H1 (cell line): ENCODE measurements at regions not wholly inside any gene's neighbourhood (a gene's known extent, or its start where the extent isn't known, plus 50 kb on each side); places are given as distances from the start of the nearest gene placed in this dataset.

Source experiments
- CTCF ChIA-PET: fragments of 300-600 bp; sonication (Branson Sonifier 250); formaldehyde crosslinking; loops from one replicate; lab custom pipeline; 2021; ENCODE audit not compliant: partially characterized antibody; lab: Charles Lee
- POLR2A ChIA-PET: fragments of 300-600 bp; sonication (Branson Sonifier 250); formaldehyde crosslinking; loops from one replicate; lab custom pipeline; 2021; ENCODE audit warnings: inconsistent platforms; ENCODE audit not compliant: partially characterized antibody; lab: Charles Lee
- DNase-seq, 2 experiments: peaks; one replicate each; pipeline versions ENCODE4 v3.0.0 to v3.0.0-alpha.2; 2010 to 2022; ENCODE audit warnings: low spot score in 2 of 2, low read depth in 1 of 2, mixed read lengths in 1 of 2
- FAIRE-seq: peaks from 2 replicates; lab custom pipeline; 2011; peaks lifted over from hg19 to GRCh38; lab: Jason Lieb, UNC
- H2AFZ ChIP-seq: 2 replicates; pipeline ENCODE4 v1.8.1; 2012; ENCODE audit warnings: low read length, inconsistent platforms
- H2AK5ac ChIP-seq: 2 replicates; pipeline ENCODE4 v1.6.1; 2013; ENCODE audit warnings: low read depth, low read length
- H2BK120ac ChIP-seq: replicated peaks from 2 replicates; pipeline ENCODE3; 2013; ENCODE audit warnings: low read depth, low read length, inconsistent platforms
- H2BK12ac ChIP-seq: 2 replicates; pipeline ENCODE4 v1.6.1; 2013; ENCODE audit warnings: low read depth, low read length
- H2BK15ac ChIP-seq: 2 replicates; pipeline ENCODE4 v1.6.1; 2013; ENCODE audit warnings: low read length
- H2BK20ac ChIP-seq: 2 replicates; pipeline ENCODE4 v1.6.1; 2013; ENCODE audit warnings: low read length
- H2BK5ac ChIP-seq: 2 replicates; pipeline ENCODE4 v1.6.1; 2013; ENCODE audit warnings: low read depth, low read length
- H3K14ac ChIP-seq: 2 replicates; pipeline ENCODE4 v1.6.1; 2013; ENCODE audit warnings: inconsistent platforms; ENCODE audit not compliant: insufficient read length
- H3K18ac ChIP-seq: 2 replicates; pipeline ENCODE4 v1.6.1; 2013; ENCODE audit warnings: low read length; ENCODE audit errors: extremely low read depth
- H3K23ac ChIP-seq: 2 replicates; pipeline ENCODE4 v1.6.1; 2013; ENCODE audit warnings: inconsistent platforms; ENCODE audit not compliant: insufficient read length
- H3K23me2 ChIP-seq: 2 replicates; pipeline ENCODE4 v1.6.1; 2013; ENCODE audit warnings: low read depth, low read length
- H3K27ac ChIP-seq: 2 replicates; pipeline ENCODE4 v1.6.1; 2011; ENCODE audit warnings: low read depth, low read length, inconsistent platforms
- H3K27me3 ChIP-seq, 4 experiments: replicated peaks in 1 of 4; 1 replicate in 1 of 4; 2 replicates in 3 of 4; pipeline versions ENCODE4 v1.6.1 to v1.8.1; 2011 to 2013; ENCODE audit warnings: low read length in 3 of 4, mild to moderate bottlenecking in 3 of 4, inconsistent platforms in 2 of 4, mixed read lengths in 2 of 4, moderate library complexity in 1 of 4; ENCODE audit not compliant: control insufficient read depth in 3 of 4, insufficient read depth in 3 of 4; ENCODE audit errors: extremely low read depth in 1 of 4
- H3K36me3 ChIP-seq, 4 experiments: 2 replicates each; pipeline versions ENCODE4 v1.6.1 to v1.8.1; 2011 to 2013; ENCODE audit warnings: mild to moderate bottlenecking in 4 of 4, low read length in 3 of 4, moderate library complexity in 2 of 4, control low read depth in 1 of 4, inconsistent platforms in 1 of 4; ENCODE audit not compliant: insufficient read depth in 4 of 4, control insufficient read depth in 2 of 4
- H3K4ac ChIP-seq: replicated peaks from 2 replicates; pipeline ENCODE3; 2013; ENCODE audit warnings: low read length, low read depth, mixed read lengths, inconsistent platforms; ENCODE audit not compliant: insufficient read length
- H3K4me1 ChIP-seq, 4 experiments: replicated peaks in 1 of 4; 1 replicate in 1 of 4; 2 replicates in 3 of 4; pipeline versions ENCODE4 v1.6.1 to v1.8.1; 2011 to 2013; ENCODE audit warnings: low read length in 3 of 4, inconsistent platforms in 2 of 4, mixed read lengths in 1 of 4; ENCODE audit not compliant: insufficient read depth in 4 of 4, control insufficient read depth in 3 of 4
- H3K4me2 ChIP-seq, 2 experiments: 2 replicates each; pipeline versions ENCODE4 v1.6.1 to v1.8.1; 2011 to 2013; ENCODE audit warnings: low read depth in 2 of 2, low read length in 2 of 2, control low read depth in 1 of 2, inconsistent platforms in 1 of 2, mild to moderate bottlenecking in 1 of 2; ENCODE audit not compliant: insufficient read depth in 1 of 2
- H3K4me3 ChIP-seq, 4 experiments: fragments of 200-600, 300-600 bp in 1 of 4; sonication (generic), shearing (Covaris generic), sonication (Bioruptor Twin) in 1 of 4; 2 replicates each; pipeline versions ENCODE4 v1.5.1 to v1.8.1; 2011 to 2016; ENCODE audit warnings: low read length in 4 of 4, low read depth in 3 of 4, control low read depth in 2 of 4, inconsistent platforms in 2 of 4, mild to moderate bottlenecking in 2 of 4, mixed read lengths in 1 of 4, moderate library complexity in 1 of 4; ENCODE audit not compliant: insufficient read depth in 2 of 4; ENCODE audit errors: extremely low read depth in 1 of 4
- H3K56ac ChIP-seq: replicated peaks from 2 replicates; pipeline ENCODE3; 2013; ENCODE audit warnings: low read depth, mild to moderate bottlenecking, mixed read lengths, low read length, inconsistent platforms; ENCODE audit not compliant: insufficient read length
- H3K79me1 ChIP-seq: 2 replicates; pipeline ENCODE4 v1.6.1; 2013; ENCODE audit warnings: low read depth, low read length, control low read depth
- H3K79me2 ChIP-seq, 2 experiments: 2 replicates each; pipeline versions ENCODE4 v1.6.1 to v1.8.1; 2012 to 2013; ENCODE audit warnings: low read length in 2 of 2, mild to moderate bottlenecking in 2 of 2, inconsistent platforms in 1 of 2; ENCODE audit not compliant: insufficient read depth in 2 of 2, control insufficient read depth in 1 of 2
- H3K9ac ChIP-seq, 4 experiments: replicated peaks in 1 of 4; 1 replicate in 1 of 4; 2 replicates in 3 of 4; pipeline versions ENCODE4 v1.6.1 to v1.8.1; 2011 to 2013; ENCODE audit warnings: low read depth in 3 of 4, low read length in 3 of 4, control low read depth in 2 of 4, mild to moderate bottlenecking in 2 of 4, moderate library complexity in 2 of 4, inconsistent platforms in 1 of 4; ENCODE audit errors: extremely low read depth in 1 of 4
- H3K9me3 ChIP-seq, 2 experiments: 2 replicates each; pipeline versions ENCODE4 v1.6.1 to v1.8.1; 2012 to 2013; ENCODE audit warnings: mild to moderate bottlenecking in 2 of 2, moderate library complexity in 2 of 2, control low read depth in 1 of 2, inconsistent platforms in 1 of 2, low read depth in 1 of 2, low read length in 1 of 2, mixed read lengths in 1 of 2; ENCODE audit not compliant: insufficient read depth in 2 of 2
- H4K20me1 ChIP-seq, 2 experiments: replicated peaks in 1 of 2; 2 replicates each; pipeline versions ENCODE3 to v1.8.1; 2011 to 2013; ENCODE audit warnings: inconsistent platforms in 2 of 2, low read length in 2 of 2, mild to moderate bottlenecking in 1 of 2; ENCODE audit not compliant: insufficient read depth in 2 of 2, control insufficient read depth in 1 of 2
- H4K5ac ChIP-seq: 2 replicates; pipeline ENCODE4 v1.6.1; 2013; ENCODE audit warnings: low read length, low read depth, mixed read lengths, inconsistent platforms; ENCODE audit not compliant: insufficient read length
- H4K8ac ChIP-seq: 2 replicates; pipeline ENCODE4 v1.8.0; 2013; ENCODE audit warnings: mild to moderate bottlenecking, moderate library complexity, low read length, inconsistent platforms; ENCODE audit not compliant: insufficient read depth; ENCODE audit errors: extremely low read depth
- H4K91ac ChIP-seq: replicated peaks from 2 replicates; pipeline ENCODE3; 2013; ENCODE audit warnings: low read length, mixed read lengths, inconsistent platforms; ENCODE audit not compliant: insufficient read length
- EGR1 ChIP-seq: IDR thresholded peaks from 2 replicates; pipeline ENCODE4 v1.6.1; 2011; ENCODE audit warnings: low read depth, low read length, borderline replicate concordance
- HDAC6 ChIP-seq: IDR thresholded peaks from one replicate; pipeline ENCODE4 v1.7.1; 2012; ENCODE audit warnings: low read depth, mild to moderate bottlenecking, inconsistent platforms, low read length, moderate library complexity
- RFX5 ChIP-seq: IDR thresholded peaks from 2 replicates; pipeline ENCODE4 v1.6.1; 2011; ENCODE audit warnings: low read depth, low read length, improper control_type of control experiment, borderline replicate concordance
- YY1 ChIP-seq: IDR thresholded peaks from 2 replicates; pipeline ENCODE4 v1.6.1; 2011; ENCODE audit warnings: low read depth, mild to moderate bottlenecking, low read length
- WGBS, 2 experiments: shearing (Covaris generic) in 1 of 2; methylation state at CpG; one replicate each; pipeline versions ENCODE4 v1.1.6 to v1.1.7; 2013 to 2015; ENCODE audit warnings: low lambda C conversion rate in 2 of 2, mixed read lengths in 2 of 2, inconsistent platforms in 1 of 2, low coverage in 1 of 2, missing lambda C conversion rate in 1 of 2; ENCODE audit not compliant: insufficient replicate concordance in 2 of 2, insufficient coverage in 1 of 2, insufficient read length in 1 of 2; ENCODE audit errors: extremely low coverage in 1 of 2, missing lambda C conversion rate in 1 of 2; 5-methylcytosine and 5-hydroxymethylcytosine counted together

- POLR2A ChIA-PET = no interaction called here
- no peaks in the 10 kb centered on the region for H3K23me2 ChIP-seq
- H2BK15ac ChIP-seq = no peak overlapping the region
These were observed 806.3 kb downstream of the BRD1 start for GRCh38 chr22:49021131-49021925.

More at GRCh38 chr22:49021131-49021925, 806.3 kb downstream of the BRD1 start:
- 92% methylated on average over 26 of the region's 27 CpGs; no CpG with 5 or more reads in 1 of the 2 experiments for WGBS, 2 experiments
- H3K9me3 ChIP-seq = no peaks in the 10 kb centered on the region
- H3K27me3 ChIP-seq = no peaks in the 10 kb centered on the region
- no peak overlapping the region for H2BK12ac ChIP-seq
- no peak overlapping the region for H4K91ac ChIP-seq
- H2AFZ ChIP-seq = no peak overlapping the region
- no peak overlapping the region for H2AK5ac ChIP-seq
- H3K79me2 ChIP-seq = no peaks in the 10 kb centered on the region
- H3K36me3 ChIP-seq = no peaks in the 10 kb centered on the region
- no peak overlapping the region for H3K4me2 ChIP-seq
- CTCF ChIA-PET = no interaction called here
- TF ChIP-seq YY1 (no peak), EGR1 (no peak), RFX5 (no peak), HDAC6 (no peak)
- H4K8ac ChIP-seq = no peak overlapping the region
- no peak overlapping the region for H3K14ac ChIP-seq
- no peak overlapping the region for H3K9ac ChIP-seq
- no peaks in the 10 kb centered on the region for H3K79me1 ChIP-seq
- no peak overlapping the region for H3K4me3 ChIP-seq
- DNase-seq (no peak), FAIRE-seq (no peak)
- no peaks in the 10 kb centered on the region for H4K20me1 ChIP-seq
- H4K5ac ChIP-seq = no peak overlapping the region
- H3K4ac ChIP-seq = no peak overlapping the region
- no peak overlapping the region for H3K27ac ChIP-seq
- H2BK120ac ChIP-seq = no peak overlapping the region
- no peak overlapping the region for H3K56ac ChIP-seq
- no peaks in the 10 kb centered on the region; a peak in 1 of 7 replicates for H3K4me1 ChIP-seq
- H2BK5ac ChIP-seq = no peak overlapping the region
- H3K18ac ChIP-seq = no peak overlapping the region
- H2BK20ac ChIP-seq = no peak overlapping the region
- H3K23ac ChIP-seq = no peak overlapping the region
